T47D (cell line): ENCODE measurements at regions not wholly inside any gene's neighbourhood (a gene's known extent, or its start where the extent isn't known, plus 50 kb on each side); places are given as distances from the start of the nearest gene placed in this dataset.

Source experiments
- DNase-seq, 2 experiments: peaks; one replicate each; pipeline versions ENCODE4 v3.0.0 to v3.0.0-alpha.2; 2011 to 2012; ENCODE audit warnings: low read depth in 1 of 2, low spot score in 1 of 2
- JUND ChIP-seq: IDR thresholded peaks from 2 replicates; pipeline ENCODE4 v1.6.1; 2012; ENCODE audit warnings: low read depth
- in situ Hi-C: cut with HindIII; loops from 2 replicates; pipeline ENCODE4 v1.10.0; 2016; ENCODE audit warnings: low sequenced_read_pairs, low pct_unique_long_range_greater_than_20kb

DNA sequence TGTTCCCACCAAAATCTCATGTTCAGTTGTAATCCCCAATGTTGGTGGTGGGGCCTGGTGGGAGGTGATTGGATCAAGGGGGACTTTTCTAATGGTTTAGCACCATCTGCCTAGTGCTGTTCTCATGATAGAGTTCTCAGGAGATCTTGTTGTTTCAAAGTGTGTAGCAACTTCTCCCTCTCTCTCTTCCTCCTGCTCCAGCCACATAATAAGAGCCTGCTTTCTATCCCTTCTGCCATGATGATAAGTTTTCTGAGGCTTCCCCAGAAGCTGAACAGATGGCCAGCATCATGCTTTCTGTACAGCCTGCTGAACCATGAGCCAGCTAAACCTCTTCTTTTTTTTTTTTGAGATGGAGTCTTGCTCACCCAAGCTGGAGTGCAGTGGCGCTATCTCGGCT, 910.6 kb downstream of the KCNMA1 start:
- in situ Hi-C loops = no loop called here

DNA sequence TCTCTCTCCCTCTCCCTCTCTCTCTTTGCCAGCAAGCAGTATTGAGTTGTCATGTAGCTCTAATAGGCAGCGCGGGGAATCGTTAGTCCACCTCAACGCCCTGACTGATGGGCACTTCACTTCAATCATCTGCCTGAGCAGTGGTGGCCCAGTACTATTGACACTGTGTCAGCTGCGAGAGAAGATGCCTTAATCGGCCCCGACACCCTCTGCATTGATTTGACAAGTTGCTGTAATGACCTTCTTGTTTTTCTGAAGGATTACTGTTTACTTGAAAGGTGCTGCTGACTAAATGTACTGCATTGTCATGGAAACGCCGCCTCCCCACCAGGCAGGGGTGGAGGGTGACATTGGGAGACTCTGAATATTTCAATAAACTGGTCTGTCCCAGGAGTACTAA, 913.8 kb downstream of the KCNMA1 start:
- DNase-seq = no peak
- in situ Hi-C loops = no loop called here
- TF ChIP-seq JUND = no peak

More for the DNA sequence above, 910.6 kb downstream of the KCNMA1 start:
- DNase-seq = no peak
- TF ChIP-seq JUND = no peak

DNA sequence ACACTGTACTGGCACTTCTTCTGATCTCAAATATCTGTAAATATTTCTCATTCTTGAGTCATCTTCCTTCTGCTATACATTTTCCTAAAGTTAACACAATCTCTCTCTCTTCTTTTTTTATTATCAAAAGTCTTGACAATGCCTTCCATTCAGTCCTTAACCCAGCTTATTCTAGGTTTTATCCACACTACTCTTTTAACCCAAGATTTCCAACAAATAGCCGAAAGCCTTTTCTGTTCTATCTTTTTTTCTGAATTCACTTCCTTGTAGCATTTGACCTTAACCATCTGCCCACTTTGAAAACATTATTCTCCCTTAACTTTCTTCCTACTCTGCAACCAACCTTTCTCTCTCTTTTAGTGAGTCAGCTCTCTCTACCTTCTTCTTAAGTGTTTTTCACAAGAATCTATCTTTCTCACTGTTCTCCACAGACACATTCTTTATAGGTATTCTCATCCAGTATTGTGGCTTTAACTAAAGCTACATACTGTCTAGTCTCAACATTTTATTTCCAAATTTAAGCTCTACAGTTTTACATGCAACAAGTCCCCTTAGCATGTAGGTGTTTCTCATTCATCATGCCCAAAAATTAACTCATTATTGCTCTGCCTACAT, 915.6 kb downstream of the KCNMA1 start:
- in situ Hi-C loops = no loop called here
- no peak for TF ChIP-seq JUND

DNA sequence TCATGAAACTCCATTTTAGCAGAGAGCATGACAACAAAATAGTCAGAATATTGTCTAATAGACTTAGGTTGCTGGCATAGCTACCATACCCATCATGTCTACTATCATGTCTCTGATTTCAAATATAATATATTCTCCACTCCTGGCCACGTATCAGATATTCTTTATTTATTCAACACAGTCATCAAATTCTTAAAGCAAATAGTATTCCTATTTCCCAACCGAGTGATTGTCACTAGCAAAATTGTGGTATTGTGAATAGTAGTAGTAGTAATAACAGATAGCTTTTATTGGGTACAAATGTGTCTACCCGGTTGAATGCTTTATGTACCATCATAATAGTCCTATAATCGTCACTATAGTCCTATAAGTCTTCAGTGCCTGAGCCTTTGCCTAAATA, 918.6 kb downstream of the KCNMA1 start:
- DNase-seq = no peak
- in situ Hi-C loops = no loop called here
- TF ChIP-seq JUND = no peak

More for the DNA sequence above, 915.6 kb downstream of the KCNMA1 start:
- DNase-seq = no peak

DNA sequence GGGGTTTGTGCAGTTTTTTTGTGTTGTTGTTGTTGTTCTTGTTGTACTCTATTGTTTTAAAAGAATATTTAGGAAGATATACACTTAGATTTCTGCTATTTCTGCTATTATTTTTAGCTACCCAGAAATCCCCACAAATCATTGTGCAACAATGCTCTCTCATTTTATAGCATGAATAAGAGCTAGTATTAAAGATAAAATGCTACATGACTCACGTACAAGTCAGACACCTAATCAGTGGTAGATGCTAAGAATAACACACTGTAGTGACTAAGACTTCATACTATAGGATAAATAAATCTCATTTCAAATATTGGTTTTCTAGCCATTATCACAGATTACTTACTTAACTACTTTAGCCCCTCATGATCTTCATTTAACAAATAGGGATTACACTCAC, 920.5 kb downstream of the KCNMA1 start:
- TF ChIP-seq JUND = no peak
- in situ Hi-C loops = no loop called here
- no peak for DNase-seq

DNA sequence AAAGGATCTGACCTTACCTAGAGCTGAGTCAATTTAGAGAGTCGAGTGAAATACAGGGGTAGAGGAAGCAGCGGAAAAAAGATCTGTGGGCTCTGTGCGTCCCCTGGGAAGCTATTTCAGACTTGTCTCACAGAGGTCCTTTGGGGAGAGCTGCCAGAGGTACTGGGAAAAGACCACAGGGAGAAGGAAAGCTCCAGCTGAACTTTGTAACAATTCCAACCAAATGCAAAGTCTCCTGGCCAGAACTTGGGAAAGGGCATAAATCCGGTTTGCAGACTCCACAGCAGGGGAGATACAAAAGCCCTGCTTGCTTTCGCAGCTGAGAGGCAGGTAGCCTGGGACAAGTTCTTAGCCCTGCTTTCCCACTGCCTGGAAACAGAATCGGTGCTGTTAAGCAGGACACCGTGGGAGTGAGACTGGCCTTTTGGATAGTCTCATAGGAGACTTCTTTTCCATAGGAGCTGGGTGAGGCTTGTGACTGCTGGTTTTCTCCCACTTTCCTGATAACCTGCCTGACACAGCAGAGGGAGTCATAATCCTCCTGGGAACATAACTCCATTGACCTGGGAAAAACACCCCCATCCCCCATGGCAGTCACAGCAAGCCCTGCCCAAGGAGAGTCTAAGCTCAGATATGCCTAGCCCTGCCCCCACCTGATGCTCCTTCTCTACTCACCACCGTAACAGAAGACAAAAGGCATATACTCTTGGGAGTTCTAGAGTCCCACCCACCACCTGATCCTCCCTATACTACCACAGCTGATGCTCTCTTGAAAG, 926.2 kb downstream of the KCNMA1 start:
- DNase-seq = no peak
- in situ Hi-C loops = no loop called here
- no peak for TF ChIP-seq JUND

DNA sequence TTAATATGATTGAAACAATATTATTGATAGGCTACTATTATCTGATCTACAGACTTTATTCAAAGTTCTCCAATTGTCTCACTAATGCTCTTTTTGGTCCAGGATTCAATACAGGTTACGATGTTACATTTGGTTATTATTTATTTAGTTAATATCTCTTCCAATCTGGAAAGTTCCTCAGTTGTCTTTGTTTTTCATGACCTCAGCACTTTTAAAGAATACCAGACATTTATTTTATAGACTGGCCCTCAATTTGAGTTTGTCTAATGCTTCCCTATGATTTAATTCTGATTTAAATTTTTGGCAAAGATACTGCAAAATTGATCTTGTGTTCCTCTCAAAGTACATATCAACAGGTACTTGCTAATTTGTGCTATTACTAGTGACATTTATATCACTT, 937.4 kb downstream of the KCNMA1 start:
- no peak for TF ChIP-seq JUND
- in situ Hi-C loops = no loop called here
- DNase-seq = no peak

DNA sequence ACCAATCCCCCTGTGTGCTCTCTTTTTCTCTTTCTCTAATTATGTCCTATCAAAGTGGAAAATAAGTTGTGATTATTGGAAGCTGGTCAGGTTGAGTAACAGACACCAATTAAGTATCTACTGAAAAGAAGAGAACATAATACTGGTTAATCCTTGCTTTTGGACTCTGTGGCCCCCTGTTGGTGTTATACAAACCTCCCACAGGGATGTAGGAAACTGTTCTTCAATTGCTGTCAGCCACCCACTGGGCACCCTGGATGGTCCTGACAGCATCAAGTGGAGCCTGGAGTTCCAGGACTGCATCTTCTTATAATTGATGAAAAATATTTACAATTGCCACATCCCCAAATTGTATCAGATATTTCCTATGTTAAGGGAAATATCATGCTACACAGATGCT, 939.7 kb downstream of the KCNMA1 start:
- DNase-seq = no peak
- in situ Hi-C loops = no loop called here
- no peak for TF ChIP-seq JUND

DNA sequence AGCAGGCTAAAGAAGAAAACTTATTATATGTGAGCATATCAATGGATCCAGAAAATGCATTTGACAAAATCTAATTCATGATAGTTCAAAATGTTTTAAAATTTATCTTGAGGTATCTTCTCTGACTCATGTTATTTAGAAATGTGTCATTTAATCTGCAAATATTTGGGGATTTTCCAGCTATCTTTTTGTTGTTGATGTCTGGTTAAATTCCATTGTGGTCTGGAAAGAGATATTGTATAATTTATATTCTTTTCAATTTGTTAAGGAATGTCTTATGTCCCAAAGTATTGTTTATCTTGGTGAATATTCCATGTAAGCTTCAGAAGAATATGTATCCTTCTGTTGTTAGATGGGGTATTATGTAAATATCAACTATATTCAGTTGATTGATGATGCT, 942.5 kb downstream of the KCNMA1 start:
- no peak for TF ChIP-seq JUND
- no peak for DNase-seq
- in situ Hi-C loops = no loop called here

DNA sequence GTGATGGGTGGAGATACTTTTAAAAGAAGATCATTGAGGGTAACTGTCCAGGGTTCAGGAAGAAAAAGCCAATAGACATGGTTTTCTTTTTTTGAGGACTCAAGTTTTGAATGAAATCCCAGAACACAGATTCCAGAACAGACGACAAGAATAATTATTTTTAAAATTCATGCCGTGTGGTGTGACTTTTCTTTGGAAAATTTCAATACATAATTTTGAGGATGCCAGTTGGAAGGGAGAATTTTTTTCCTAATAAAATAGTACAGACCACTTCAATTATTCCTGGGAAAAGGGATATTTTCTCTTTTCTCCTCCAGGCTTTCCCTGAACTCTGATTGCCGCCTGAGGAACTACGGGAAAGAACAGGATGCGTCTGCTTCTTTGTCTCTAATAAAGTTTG, 951.4 kb downstream of the KCNMA1 start:
- DNase-seq = no peak
- no peak for TF ChIP-seq JUND
- in situ Hi-C loops = no loop called here

DNA sequence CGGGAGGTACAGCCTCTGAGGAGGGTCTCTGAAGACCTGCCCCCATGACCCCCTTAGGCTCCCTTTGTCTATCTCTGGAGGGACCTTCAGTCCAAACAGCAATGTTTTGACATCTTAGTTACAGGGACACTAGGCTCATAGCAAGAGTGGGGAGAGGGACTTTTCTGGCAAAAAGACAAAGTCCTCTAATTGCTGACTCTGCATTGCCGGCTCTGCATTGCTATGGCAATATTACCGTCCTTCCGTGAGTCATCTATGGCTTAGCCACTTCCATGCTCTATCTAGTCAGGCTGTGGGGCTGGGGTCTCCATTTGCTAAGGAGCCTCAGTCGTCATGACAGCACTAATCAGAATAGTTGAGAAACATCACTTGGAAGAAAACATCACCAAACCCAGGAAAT, 952.6 kb downstream of the KCNMA1 start:
- DNase-seq = no peak
- in situ Hi-C loops = no loop called here

DNA sequence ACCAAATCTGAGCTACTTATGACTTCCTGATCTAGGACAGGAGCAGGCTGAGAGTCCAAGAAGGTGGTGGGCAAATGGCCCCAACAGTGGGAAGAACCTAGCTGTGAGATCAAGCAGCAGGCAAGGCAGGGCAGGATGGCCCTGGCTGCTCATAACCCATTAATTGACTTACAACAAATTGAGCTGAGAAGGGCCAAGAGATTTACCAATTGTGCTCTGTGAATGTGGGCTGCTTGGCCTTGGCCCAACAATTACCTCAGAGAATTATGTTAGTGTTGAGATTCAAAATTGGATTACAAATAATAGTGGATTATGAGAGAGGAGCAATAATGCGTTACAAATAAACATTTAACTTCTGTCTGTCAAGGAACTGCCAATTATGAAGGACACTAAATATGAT, 956.5 kb downstream of the KCNMA1 start:
- no peak for DNase-seq
- TF ChIP-seq JUND = no peak
- in situ Hi-C loops = no loop called here

More for the DNA sequence above, 952.6 kb downstream of the KCNMA1 start:
- TF ChIP-seq JUND = no peak

DNA sequence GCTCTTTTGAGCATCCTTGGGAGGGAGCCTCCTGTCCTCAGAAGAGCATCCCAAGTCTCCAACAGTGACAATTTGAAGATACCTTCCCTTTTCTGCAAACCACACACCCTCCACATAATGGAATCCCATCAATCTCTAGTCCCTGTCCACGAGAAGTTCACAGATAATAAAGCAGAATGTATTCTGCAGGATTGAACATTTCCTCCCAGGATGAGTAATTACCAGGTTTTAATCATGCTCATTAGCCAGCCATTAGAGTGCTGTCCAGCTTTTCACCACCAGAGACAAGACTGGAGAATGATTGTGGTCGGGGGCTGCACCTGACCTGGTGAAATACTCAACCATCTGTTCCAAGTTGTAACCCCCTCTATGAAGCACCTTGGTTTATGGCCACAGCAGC, 958.6 kb downstream of the KCNMA1 start:
- in situ Hi-C loops = no loop called here
- DNase-seq = no peak
- no peak for TF ChIP-seq JUND

DNA sequence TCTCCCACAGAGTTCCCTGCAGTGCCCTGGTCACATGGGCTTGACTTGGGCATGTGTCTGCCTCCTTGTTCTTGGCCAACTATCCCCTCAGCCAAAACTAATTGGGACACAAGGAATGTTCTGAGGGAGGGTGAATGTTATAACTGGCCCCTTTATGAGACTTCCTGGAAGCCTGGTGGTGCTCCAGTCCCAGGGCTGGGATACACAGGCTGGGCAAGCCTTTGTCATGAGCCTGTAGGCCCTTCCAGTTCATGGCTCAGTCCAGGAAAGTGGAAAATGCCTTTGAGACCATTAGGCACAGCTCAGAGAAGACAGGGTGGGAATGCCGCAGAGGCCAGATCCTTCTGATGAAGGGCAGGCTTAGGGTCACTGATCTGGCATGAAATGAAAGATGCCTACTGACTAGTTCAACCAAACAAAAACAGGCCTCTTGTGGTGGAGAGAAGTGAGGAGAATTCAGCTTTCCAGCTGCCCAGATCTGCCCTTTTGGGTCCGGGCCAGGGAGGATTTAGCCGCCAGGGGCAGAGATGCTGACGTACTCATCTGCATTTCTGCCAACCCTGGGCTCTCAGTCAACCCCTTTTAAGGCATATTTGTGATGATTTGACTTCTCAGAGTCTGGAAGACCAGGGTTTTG, 961.5 kb downstream of the KCNMA1 start:
- in situ Hi-C loops = no loop called here
- DNase-seq = no peak
- TF ChIP-seq JUND = no peak
